IPS-15b (cell line): ENCODE measurements at regions not wholly inside any gene's neighbourhood (a gene's known extent, or its start where the extent isn't known, plus 50 kb on each side); places are given as distances from the start of the nearest gene placed in this dataset.
"Not testable (repeated sequence)": the region's sequence is repeated elsewhere in the genome, so short reads cannot be mapped to it uniquely, and the experiment has no call there.

Experiments used
- H3K27me3 ChIP-seq: one replicate; pipeline ENCODE4 v1.6.1; 2013; ENCODE audit warnings: low read length; ENCODE audit not compliant: control insufficient read depth, insufficient read depth
- H3K36me3 ChIP-seq: one replicate; pipeline ENCODE4 v1.6.1; 2013; ENCODE audit warnings: low read length; ENCODE audit not compliant: control insufficient read depth, insufficient read depth
- H3K4me1 ChIP-seq: one replicate; pipeline ENCODE4 v1.6.1; 2013; ENCODE audit warnings: mild to moderate bottlenecking, low read length; ENCODE audit not compliant: control insufficient read depth, insufficient read depth
- H3K4me3 ChIP-seq: one replicate; pipeline ENCODE4 v1.5.1; 2013; ENCODE audit warnings: low read depth, low read length
- H3K9ac ChIP-seq: one replicate; pipeline ENCODE4 v1.6.1; 2013; ENCODE audit warnings: low read depth, mild to moderate bottlenecking, low read length
- H3K9me3 ChIP-seq: one replicate; pipeline ENCODE4 v1.6.1; 2013; ENCODE audit warnings: mild to moderate bottlenecking, low read length; ENCODE audit not compliant: control insufficient read depth, insufficient read depth

- Histone ChIP-seq H3K4me3 (no peak overlapping the region), H3K36me3 (no peaks in the 10 kb centered on the region), H3K9me3 (no peaks in the 10 kb centered on the region), H3K4me1 (no peaks in the 10 kb centered on the region), H3K27me3 (no peaks in the 10 kb centered on the region), H3K9ac (no peak overlapping the region)
Measured at GRCh38 chr16:62261760-62262159, 225.5 kb upstream of the CDH8 start.

- not testable (repeated sequence) for H3K4me3 ChIP-seq, H3K4me1 ChIP-seq, H3K27me3 ChIP-seq, H3K9ac ChIP-seq, H3K9me3 ChIP-seq, H3K36me3 ChIP-seq
Measured at GRCh38 chr16:62258931-62259435, 222.7 kb upstream of the CDH8 start.

GRCh38 chr16:62256406-62256805 is 220.2 kb upstream of the CDH8 start:
- no peak overlapping the region for H3K9ac ChIP-seq
- H3K9me3 ChIP-seq = no peaks in the 10 kb centered on the region
- H3K27me3 ChIP-seq = no peaks in the 10 kb centered on the region
- H3K36me3 ChIP-seq = no peaks in the 10 kb centered on the region
- no peak overlapping the region for H3K4me3 ChIP-seq
- peaks cover 12% of the 10 kb centered on the region for H3K4me1 ChIP-seq

- peaks cover 12% of the 10 kb centered on the region for H3K4me1 ChIP-seq
- H3K4me3 ChIP-seq = no peak overlapping the region
- no peaks in the 10 kb centered on the region for H3K27me3 ChIP-seq
- H3K9me3 ChIP-seq = no peaks in the 10 kb centered on the region
- no peak overlapping the region for H3K9ac ChIP-seq
- H3K36me3 ChIP-seq = no peaks in the 10 kb centered on the region
Measured at GRCh38 chr16:62254847-62255246, 218.6 kb upstream of the CDH8 start.

GRCh38 chr16:62254372-62254771 is 218.1 kb upstream of the CDH8 start:
- H3K36me3 ChIP-seq = no peaks in the 10 kb centered on the region
- no peaks in the 10 kb centered on the region for H3K27me3 ChIP-seq
- peaks cover 12% of the 10 kb centered on the region for H3K4me1 ChIP-seq
- no peak overlapping the region for H3K9ac ChIP-seq
- H3K4me3 ChIP-seq = no peak overlapping the region
- no peaks in the 10 kb centered on the region for H3K9me3 ChIP-seq

GRCh38 chr16:62253966-62254365 is 217.7 kb upstream of the CDH8 start:
- H3K27me3 ChIP-seq = no peaks in the 10 kb centered on the region
- no peaks in the 10 kb centered on the region for H3K36me3 ChIP-seq
- no peak overlapping the region for H3K4me3 ChIP-seq
- H3K4me1 ChIP-seq = peaks cover 12% of the 10 kb centered on the region
- H3K9ac ChIP-seq = no peak overlapping the region
- H3K9me3 ChIP-seq = no peaks in the 10 kb centered on the region

GRCh38 chr16:62249069-62249468 is 212.8 kb upstream of the CDH8 start:
- Histone ChIP-seq H3K36me3 (no peaks in the 10 kb centered on the region), H3K9me3 (no peaks in the 10 kb centered on the region), H3K4me1 (peaks cover 5% of the 10 kb centered on the region), H3K4me3 (no peak overlapping the region), H3K27me3 (no peaks in the 10 kb centered on the region), H3K9ac (no peak overlapping the region)

GRCh38 chr16:62240722-62241121 is 204.5 kb upstream of the CDH8 start:
- Histone ChIP-seq H3K27me3 (no peaks in the 10 kb centered on the region), H3K9ac (no peak overlapping the region), H3K4me1 (peaks cover 20% of the 10 kb centered on the region), H3K9me3 (no peaks in the 10 kb centered on the region), H3K4me3 (no peak overlapping the region), H3K36me3 (no peaks in the 10 kb centered on the region)

GRCh38 chr16:62225675-62226074 is 189.4 kb upstream of the CDH8 start:
- Histone ChIP-seq H3K9me3 (no peaks in the 10 kb centered on the region), H3K4me1 (no peaks in the 10 kb centered on the region), H3K36me3 (no peaks in the 10 kb centered on the region), H3K9ac (no peak overlapping the region), H3K4me3 (no peak overlapping the region), H3K27me3 (no peaks in the 10 kb centered on the region)

- H3K27me3 ChIP-seq = no peaks in the 10 kb centered on the region
- no peak overlapping the region for H3K4me3 ChIP-seq
- H3K4me1 ChIP-seq = no peaks in the 10 kb centered on the region
- no peaks in the 10 kb centered on the region for H3K36me3 ChIP-seq
- no peaks in the 10 kb centered on the region for H3K9me3 ChIP-seq
- no peak overlapping the region for H3K9ac ChIP-seq
Measured at GRCh38 chr16:62224646-62225209, 188.5 kb upstream of the CDH8 start.

- Histone ChIP-seq H3K9ac (no peak overlapping the region), H3K9me3 (no peaks in the 10 kb centered on the region), H3K4me1 (peaks cover 2% of the 10 kb centered on the region), H3K27me3 (no peaks in the 10 kb centered on the region), H3K4me3 (no peak overlapping the region), H3K36me3 (no peaks in the 10 kb centered on the region)
Measured at GRCh38 chr16:62216837-62217236, 180.6 kb upstream of the CDH8 start.

- no peaks in the 10 kb centered on the region for H3K36me3 ChIP-seq
Measured at GRCh38 chr16:62213763-62214162, 177.5 kb upstream of the CDH8 start.

More at GRCh38 chr16:62213763-62214162, 177.5 kb upstream of the CDH8 start:
- no peak overlapping the region for H3K9ac ChIP-seq
- H3K4me1 ChIP-seq = peaks cover 2% of the 10 kb centered on the region
- no peak overlapping the region for H3K4me3 ChIP-seq
- no peaks in the 10 kb centered on the region for H3K9me3 ChIP-seq
- no peaks in the 10 kb centered on the region for H3K27me3 ChIP-seq
